SK-N-SH treated with all-trans-retinoic acid at 6 μM for 48 hours (cell line): ENCODE measurements at regions not wholly inside any gene's neighbourhood (a gene's known extent, or its start where the extent isn't known, plus 50 kb on each side); places are given as distances from the start of the nearest gene placed in this dataset.

ENCODE experiments used
- ATAC-seq: fragments of 200-7000 bp; cut with Tn5 transposase; 3 replicates; pipeline ENCODE4 v1.9.1; 2020; ENCODE audit warnings: mild to moderate bottlenecking, moderate library complexity
- ARNTL ChIP-seq: fragments of 450-650 bp; formaldehyde crosslinking; IDR thresholded peaks from 2 replicates; pipeline ENCODE4 v1.5.0; 2020; ENCODE audit warnings: low read depth, mild to moderate bottlenecking, moderate library complexity, borderline replicate concordance
- BACH2 ChIP-seq: fragments of 250-450 bp; sonication (Bioruptor Pico); IDR thresholded peaks from 2 replicates; pipeline ENCODE4 v1.9.0; 2021; ENCODE audit warnings: mild to moderate bottlenecking, borderline replicate concordance
- CREB5 ChIP-seq: fragments of 250-450 bp; sonication (Bioruptor Pico); IDR thresholded peaks from 2 replicates; pipeline ENCODE4 v1.5.1; 2020; ENCODE audit warnings: low read depth, mild to moderate bottlenecking, moderate library complexity
- CSDC2 ChIP-seq: fragments of 250-450 bp; sonication (Bioruptor Pico); IDR thresholded peaks from 2 replicates; pipeline ENCODE4 v1.5.0; 2020; ENCODE audit warnings: mild to moderate bottlenecking, moderate library complexity
- ESRRG ChIP-seq: fragments of 250-450 bp; sonication (Bioruptor Pico); IDR thresholded peaks from 2 replicates; pipeline ENCODE4 v1.6.1; 2021; ENCODE audit warnings: mild to moderate bottlenecking
- GLIS3 ChIP-seq: fragments of 250-450 bp; sonication (Bioruptor Pico); IDR thresholded peaks from 2 replicates; pipeline ENCODE4 v1.5.0; 2020; ENCODE audit warnings: mild to moderate bottlenecking, moderate library complexity
- ISL1 ChIP-seq: fragments of 250-450 bp; sonication (Bioruptor Pico); IDR thresholded peaks from 2 replicates; pipeline ENCODE4 v2.1.2; 2022; ENCODE audit warnings: mild to moderate bottlenecking, moderate library complexity
- OSR1 ChIP-seq: fragments of 250-450 bp; sonication (Bioruptor Pico); IDR thresholded peaks from 2 replicates; pipeline ENCODE4 v1.8.0; 2022; ENCODE audit warnings: moderate library complexity, mild to moderate bottlenecking, inconsistent platforms
- PATZ1 ChIP-seq: fragments of 250-450 bp; sonication (Bioruptor Pico); IDR thresholded peaks from 2 replicates; pipeline ENCODE4 v1.8.0; 2020; ENCODE audit warnings: mild to moderate bottlenecking, moderate library complexity, borderline replicate concordance
- POU6F1 ChIP-seq: fragments of 250-450 bp; sonication (Bioruptor Pico); IDR thresholded peaks from 2 replicates; pipeline ENCODE4 v1.8.0; 2021; ENCODE audit warnings: low read depth, mild to moderate bottlenecking, moderate library complexity, borderline replicate concordance
- PPARA ChIP-seq: fragments of 250-450 bp; sonication (Bioruptor Pico); IDR thresholded peaks from 2 replicates; pipeline ENCODE4 v1.5.0; 2020; ENCODE audit warnings: mild to moderate bottlenecking, borderline replicate concordance
- RARB ChIP-seq: fragments of 250-450 bp; sonication (Bioruptor Pico); IDR thresholded peaks from 2 replicates; pipeline ENCODE4 v1.8.0; 2021; ENCODE audit warnings: mild to moderate bottlenecking, moderate library complexity
- TCF4 ChIP-seq: fragments of 250-450 bp; sonication (Bioruptor Pico); IDR thresholded peaks from 2 replicates; pipeline ENCODE4 v1.8.0; 2021; ENCODE audit warnings: mild to moderate bottlenecking, moderate library complexity, borderline replicate concordance
- TOX ChIP-seq: fragments of 250-450 bp; sonication (Bioruptor Pico); IDR thresholded peaks from 2 replicates; pipeline ENCODE4 v1.8.0; 2021; ENCODE audit warnings: mild to moderate bottlenecking, moderate library complexity, borderline replicate concordance
- TSHZ2 ChIP-seq: fragments of 250-450 bp; sonication (Bioruptor Pico); IDR thresholded peaks from 2 replicates; pipeline ENCODE4 v1.5.0; 2020; ENCODE audit warnings: mild to moderate bottlenecking, moderate library complexity
- ZC3H10 ChIP-seq: fragments of 250-450 bp; sonication (Bioruptor Pico); IDR thresholded peaks from 2 replicates; pipeline ENCODE4 v1.5.1; 2021; ENCODE audit warnings: mild to moderate bottlenecking, moderate library complexity
- ZFP3 ChIP-seq: fragments of 250-450 bp; sonication (Bioruptor Pico); IDR thresholded peaks from 2 replicates; pipeline ENCODE4 v1.5.0; 2020; ENCODE audit warnings: mild to moderate bottlenecking, moderate library complexity
- ZFP30 ChIP-seq: fragments of 450-650 bp; formaldehyde crosslinking; IDR thresholded peaks from 2 replicates; pipeline ENCODE4 v1.5.0; 2022; ENCODE audit warnings: mild to moderate bottlenecking, moderate library complexity
- ZNF565 ChIP-seq: fragments of 450-650 bp; formaldehyde crosslinking; conservative IDR thresholded peaks from 2 replicates; pipeline ENCODE4 v1.5.0; 2020; ENCODE audit warnings: low read depth, mild to moderate bottlenecking, moderate library complexity
- ZNF70 ChIP-seq: fragments of 450-650 bp; formaldehyde crosslinking; IDR thresholded peaks from 2 replicates; pipeline ENCODE4 v1.5.0; 2020; ENCODE audit warnings: mild to moderate bottlenecking, moderate library complexity
- TF ChIP-seq, protein P1 (sequence below): fragments of 250-450 bp; sonication (Bioruptor Pico); IDR thresholded peaks from 2 replicates; pipeline ENCODE4 v1.5.1; 2021; ENCODE audit warnings: mild to moderate bottlenecking, moderate library complexity

DNA sequence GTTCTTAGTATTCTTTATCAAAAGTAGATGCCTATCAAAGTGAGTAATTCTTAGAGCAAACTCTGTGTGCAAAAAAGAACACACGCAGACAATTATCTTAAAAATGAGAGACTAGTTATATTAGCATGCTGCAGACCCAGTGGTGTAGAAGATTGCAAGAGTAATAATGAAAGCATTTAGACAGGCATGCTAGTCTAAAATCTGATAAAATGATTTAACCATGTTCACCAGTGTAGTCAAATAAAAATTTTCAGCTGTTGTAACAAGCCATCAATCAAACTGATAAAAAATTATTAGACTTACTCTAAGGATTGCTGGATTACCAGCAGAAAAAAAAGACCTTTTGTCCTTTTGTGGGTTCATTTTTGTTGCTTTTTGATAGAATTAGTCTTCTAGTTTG lies 241.9 kb upstream of the TLE4 start:
- no peak for ATAC-seq
- TF ChIP-seq ISL1 (CRISPR knock-in tag): peak; percentile 47; the same call in 1 of the 2 replicates
- no peak for TF ChIP-seq ARNTL (CRISPR knock-in tag)

DNA sequence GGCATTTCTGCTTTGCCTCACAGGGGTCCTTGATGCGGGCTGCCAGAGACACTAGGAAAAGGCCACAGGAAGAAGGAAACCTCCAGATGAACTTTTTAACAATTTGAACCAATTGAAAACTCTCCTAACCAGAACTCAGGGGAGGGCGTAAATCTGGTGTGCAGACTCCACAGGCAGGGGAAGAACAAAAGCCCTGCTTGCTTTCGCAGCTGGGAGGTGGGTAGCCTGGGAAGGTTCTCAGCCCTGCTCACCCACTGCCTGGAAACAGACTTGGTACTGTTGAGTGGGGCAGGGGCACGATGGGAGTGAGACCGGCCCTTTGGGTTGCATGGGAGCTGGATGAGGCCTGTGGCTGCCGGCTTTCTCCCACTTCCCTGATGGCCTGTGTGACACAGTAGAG lies 237.8 kb upstream of the TLE4 start:
- ATAC-seq: no peak
- TF ChIP-seq CSDC2 (CRISPR knock-in tag) (no peak), RARB (CRISPR knock-in tag) (no peak)

GRCh38 chr9:79334711-79335110 lies 237.1 kb upstream of the TLE4 start:
- no peak for ATAC-seq
- TF ChIP-seq TCF4 (CRISPR knock-in tag): no peak
- no peak for TF ChIP-seq RARB (CRISPR knock-in tag)
- no peak for TF ChIP-seq PPARA (CRISPR knock-in tag)
- TF ChIP-seq GLIS3 (CRISPR knock-in tag): no peak
- TF ChIP-seq POU6F1 (CRISPR knock-in tag): no peak
- TF ChIP-seq ZFP3: no peak
- no peak for TF ChIP-seq CREB5 (CRISPR knock-in tag)
- TF ChIP-seq ZNF565 (CRISPR knock-in tag): no peak
- no peak for TF ChIP-seq ZC3H10 (CRISPR knock-in tag)
- TF ChIP-seq CSDC2 (CRISPR knock-in tag): no peak
- TF ChIP-seq ISL1 (CRISPR knock-in tag): no peak
- TF ChIP-seq ZFP30 (CRISPR knock-in tag): no peak
- no peak for TF ChIP-seq BACH2 (CRISPR knock-in tag)
- TF ChIP-seq, protein P1, sequence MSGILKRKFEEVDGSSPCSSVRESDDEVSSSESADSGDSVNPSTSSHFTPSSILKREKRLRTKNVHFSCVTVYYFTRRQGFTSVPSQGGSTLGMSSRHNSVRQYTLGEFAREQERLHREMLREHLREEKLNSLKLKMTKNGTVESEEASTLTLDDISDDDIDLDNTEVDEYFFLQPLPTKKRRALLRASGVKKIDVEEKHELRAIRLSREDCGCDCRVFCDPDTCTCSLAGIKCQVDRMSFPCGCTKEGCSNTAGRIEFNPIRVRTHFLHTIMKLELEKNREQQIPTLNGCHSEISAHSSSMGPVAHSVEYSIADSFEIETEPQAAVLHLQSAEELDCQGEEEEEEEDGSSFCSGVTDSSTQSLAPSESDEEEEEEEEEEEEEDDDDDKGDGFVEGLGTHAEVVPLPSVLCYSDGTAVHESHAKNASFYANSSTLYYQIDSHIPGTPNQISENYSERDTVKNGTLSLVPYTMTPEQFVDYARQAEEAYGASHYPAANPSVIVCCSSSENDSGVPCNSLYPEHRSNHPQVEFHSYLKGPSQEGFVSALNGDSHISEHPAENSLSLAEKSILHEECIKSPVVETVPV (CRISPR knock-in tag): no peak
- no peak for TF ChIP-seq OSR1 (CRISPR knock-in tag)

GRCh38 chr9:79335987-79336386 lies 235.8 kb upstream of the TLE4 start:
- ATAC-seq: no peak
- TF ChIP-seq RARB (CRISPR knock-in tag) (no peak), POU6F1 (CRISPR knock-in tag) (no peak), CREB5 (CRISPR knock-in tag) (no peak), ZNF70 (no peak), PATZ1 (CRISPR knock-in tag) (no peak), ESRRG (CRISPR knock-in tag) (no peak), ZNF565 (CRISPR knock-in tag) (no peak), ARNTL (CRISPR knock-in tag) (no peak), ZFP30 (CRISPR knock-in tag) (no peak), TSHZ2 (CRISPR knock-in tag) (no peak), TOX (CRISPR knock-in tag) (no peak), ZC3H10 (CRISPR knock-in tag) (no peak)
